Fibroblast of lung (primary cell): ENCODE measurements at regions not wholly inside any gene's neighbourhood (a gene's known extent, or its start where the extent isn't known, plus 50 kb on each side); places are given as distances from the start of the nearest gene placed in this dataset.

ENCODE experiments used
- DNase-seq, 2 donors: peaks; one replicate each; pipeline versions ENCODE4 v3.0.0 to v3.0.0-alpha.2; 2010; ENCODE audit warnings: low read depth in 2 of 2
- H2AFZ ChIP-seq: 2 replicates; pipeline ENCODE4 v1.5.1; 2012; ENCODE audit warnings: low read length, control low read depth, inconsistent platforms
- H3K27ac ChIP-seq: 2 replicates; pipeline ENCODE4 v1.5.1; 2011; ENCODE audit warnings: low read length, control low read depth; ENCODE audit not compliant: insufficient read depth
- H3K27me3 ChIP-seq: 2 replicates; pipeline ENCODE4 v1.5.1; 2011; ENCODE audit warnings: mild to moderate bottlenecking, low read length; ENCODE audit not compliant: control insufficient read depth, insufficient read depth
- H3K36me3 ChIP-seq: 2 replicates; pipeline ENCODE4 v1.5.1; 2011; ENCODE audit warnings: low read length; ENCODE audit not compliant: control insufficient read depth, insufficient read depth
- H3K4me1 ChIP-seq: 2 replicates; pipeline ENCODE4 v1.5.1; 2011; ENCODE audit warnings: low read length; ENCODE audit not compliant: control insufficient read depth, insufficient read depth; ENCODE audit errors: extremely low read depth
- H3K4me2 ChIP-seq: 2 replicates; pipeline ENCODE4 v1.5.1; 2011; ENCODE audit warnings: low read length, control low read depth; ENCODE audit not compliant: insufficient read depth; ENCODE audit errors: extremely low read depth
- H3K4me3 ChIP-seq, 4 experiments: fragments of 200-600 bp in 1 of 4; sonication (generic) in 1 of 4; replicated peaks in 1 of 4; 2 replicates each; pipeline ENCODE4 v1.5.1; 2011 to 2016; ENCODE audit warnings: low read length in 4 of 4, low read depth in 3 of 4, mild to moderate bottlenecking in 3 of 4, control low read depth in 2 of 4, inconsistent platforms in 1 of 4, mixed read lengths in 1 of 4; ENCODE audit not compliant: insufficient read depth in 1 of 4; ENCODE audit errors: control extremely low read depth in 1 of 4
- H3K79me2 ChIP-seq: 2 replicates; pipeline ENCODE4 v1.5.1; 2012; ENCODE audit warnings: mild to moderate bottlenecking, low read length, inconsistent platforms; ENCODE audit not compliant: control insufficient read depth, insufficient read depth
- H3K9ac ChIP-seq: 2 replicates; pipeline ENCODE4 v1.5.1; 2011; ENCODE audit warnings: mild to moderate bottlenecking, low read length, control low read depth; ENCODE audit not compliant: insufficient read depth
- H3K9me3 ChIP-seq: 2 replicates; pipeline ENCODE4 v1.5.1; 2012; ENCODE audit warnings: low read depth, low read length; ENCODE audit not compliant: control insufficient read depth, insufficient read depth
- H4K20me1 ChIP-seq: 2 replicates; pipeline ENCODE4 v1.5.1; 2011; ENCODE audit warnings: low read length; ENCODE audit not compliant: control insufficient read depth, insufficient read depth; ENCODE audit errors: extremely low read depth
- CTCF ChIP-seq, 2 donors: IDR thresholded peaks in 1 of 2; conservative IDR thresholded peaks in 1 of 2; 1 replicate in 1 of 2; 2 replicates in 1 of 2; pipeline ENCODE4 v1.5.1; 2011 to 2012; ENCODE audit warnings: low read length in 2 of 2, control low read depth in 1 of 2, inconsistent platforms in 1 of 2, low read depth in 1 of 2, mild to moderate bottlenecking in 1 of 2
- EZH2 ChIP-seq: IDR thresholded peaks from 2 replicates; pipeline ENCODE4 v1.5.1; 2012; ENCODE audit warnings: low read length, control low read depth, mild to moderate bottlenecking; ENCODE audit errors: missing control alignments

- H2AFZ ChIP-seq = no peak overlapping the region
- H3K9ac ChIP-seq = no peak overlapping the region
- no peak overlapping the region for H3K4me2 ChIP-seq
- no peaks in the 10 kb centered on the region for H3K4me1 ChIP-seq
- no peaks in the 10 kb centered on the region for H3K36me3 ChIP-seq
- TF ChIP-seq CTCF (conservative IDR thresholded peaks at IDR 0.05 in 1 of 2, IDR thresholded peaks at IDR 0.05 in 1 of 2; ENCODE audit: low read depth in 1 of 2, low read length in 2 of 2) (no peak), EZH2 (no peak)
- DNase-seq = no peak
- H3K27me3 ChIP-seq = no peaks in the 10 kb centered on the region
- no peak overlapping the region for H3K4me3 ChIP-seq
- no peaks in the 10 kb centered on the region for H4K20me1 ChIP-seq
- H3K27ac ChIP-seq = no peak overlapping the region
- H3K9me3 ChIP-seq = no peaks in the 10 kb centered on the region
- H3K79me2 ChIP-seq = no peaks in the 10 kb centered on the region
Measured at GRCh38 chr21:24969068-24969467, 638.2 kb downstream of the MRPL39 start.

GRCh38 chr21:24955275-24955961 is 651.9 kb downstream of the MRPL39 start:
- TF ChIP-seq EZH2 = no peak
- TF ChIP-seq CTCF (conservative IDR thresholded peaks at IDR 0.05 in 1 of 2, IDR thresholded peaks at IDR 0.05 in 1 of 2; ENCODE audit: low read depth in 1 of 2, low read length in 2 of 2) = no peak
- Histone ChIP-seq H3K36me3 (no peaks in the 10 kb centered on the region), H4K20me1 (no peaks in the 10 kb centered on the region), H3K4me2 (no peak overlapping the region), H3K4me1 (no peaks in the 10 kb centered on the region), H3K79me2 (no peaks in the 10 kb centered on the region), H3K9ac (no peak overlapping the region), H3K4me3 (no peak overlapping the region), H3K9me3 (no peaks in the 10 kb centered on the region), H2AFZ (no peak overlapping the region), H3K27ac (no peak overlapping the region), H3K27me3 (no peaks in the 10 kb centered on the region)
- no peak for DNase-seq

GRCh38 chr21:24948186-24948585 is 659.1 kb downstream of the MRPL39 start:
- Histone ChIP-seq H3K36me3 (no peaks in the 10 kb centered on the region), H3K27ac (no peak overlapping the region), H3K4me2 (no peak overlapping the region), H3K9ac (no peak overlapping the region), H4K20me1 (no peaks in the 10 kb centered on the region), H3K79me2 (no peaks in the 10 kb centered on the region), H3K4me3 (no peak overlapping the region), H3K4me1 (no peaks in the 10 kb centered on the region), H2AFZ (no peak overlapping the region), H3K27me3 (no peaks in the 10 kb centered on the region), H3K9me3 (no peaks in the 10 kb centered on the region)
- TF ChIP-seq CTCF (conservative IDR thresholded peaks at IDR 0.05 in 1 of 2, IDR thresholded peaks at IDR 0.05 in 1 of 2; ENCODE audit: low read depth in 1 of 2, low read length in 2 of 2) = no peak
- TF ChIP-seq EZH2 = no peak
- DNase-seq = no peak
